Adipocyte (in vitro differentiated cells): ENCODE measurements at regions not wholly inside any gene's neighbourhood (a gene's known extent, or its start where the extent isn't known, plus 50 kb on each side); places are given as distances from the start of the nearest gene placed in this dataset.

Experiments
- DNase-seq: peaks from one replicate; pipeline ENCODE4 v3.0.0-alpha.2; 2015; ENCODE audit warnings: low read depth
- H3K27me3 ChIP-seq: replicated peaks from 2 replicates; pipeline ENCODE4 v1.7.0; 2013; ENCODE audit warnings: mild to moderate bottlenecking, low read length, moderate library complexity; ENCODE audit not compliant: control insufficient read depth, insufficient read depth
- H3K36me3 ChIP-seq: 2 replicates; pipeline ENCODE4 v1.7.0; 2013; ENCODE audit warnings: low read length, mild to moderate bottlenecking, moderate library complexity; ENCODE audit not compliant: control insufficient read depth, insufficient read depth, severe bottlenecking
- H3K4me1 ChIP-seq: 2 replicates; pipeline ENCODE4 v1.7.0; 2013; ENCODE audit warnings: mild to moderate bottlenecking, low read length, moderate library complexity; ENCODE audit not compliant: control insufficient read depth, insufficient read depth
- H3K4me3 ChIP-seq: 2 replicates; pipeline ENCODE4 v1.7.0; 2013; ENCODE audit warnings: mild to moderate bottlenecking, low read length, moderate library complexity
- H3K9ac ChIP-seq: 2 replicates; pipeline ENCODE4 v1.7.0; 2013; ENCODE audit warnings: mild to moderate bottlenecking, low read length, moderate library complexity
- H3K9me3 ChIP-seq: 2 replicates; pipeline ENCODE4 v1.7.0; 2013; ENCODE audit warnings: mild to moderate bottlenecking, low read length, moderate library complexity; ENCODE audit not compliant: control insufficient read depth

DNA sequence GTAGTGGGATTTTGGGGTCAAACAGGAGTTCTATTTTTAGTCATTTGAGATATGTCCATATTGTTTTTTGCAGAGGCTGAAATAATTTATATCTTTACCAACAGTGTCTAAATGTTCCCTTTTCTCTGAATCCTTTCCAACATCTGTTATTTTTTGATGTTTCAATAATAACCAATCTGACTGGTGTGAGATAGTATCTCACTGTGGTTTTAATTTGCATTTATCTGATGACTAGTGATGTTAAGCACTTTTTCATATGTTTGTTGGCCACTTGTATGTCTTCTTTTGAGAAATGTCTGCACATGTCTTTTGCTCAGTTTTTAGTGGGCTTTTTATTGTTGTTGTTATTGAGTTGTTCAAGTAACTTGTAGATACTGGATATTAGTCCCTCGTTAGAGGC, 1325.0 kb downstream of the BRINP3 start:
- no peaks in the 10 kb centered on the region for H3K9me3 ChIP-seq
- no peaks in the 10 kb centered on the region for H3K4me1 ChIP-seq
- H3K36me3 ChIP-seq, result no peaks in the 10 kb centered on the region
- no peak for DNase-seq
- no peaks in the 10 kb centered on the region for H3K27me3 ChIP-seq
- H3K9ac ChIP-seq, result no peak overlapping the region
- no peak overlapping the region for H3K4me3 ChIP-seq

DNA sequence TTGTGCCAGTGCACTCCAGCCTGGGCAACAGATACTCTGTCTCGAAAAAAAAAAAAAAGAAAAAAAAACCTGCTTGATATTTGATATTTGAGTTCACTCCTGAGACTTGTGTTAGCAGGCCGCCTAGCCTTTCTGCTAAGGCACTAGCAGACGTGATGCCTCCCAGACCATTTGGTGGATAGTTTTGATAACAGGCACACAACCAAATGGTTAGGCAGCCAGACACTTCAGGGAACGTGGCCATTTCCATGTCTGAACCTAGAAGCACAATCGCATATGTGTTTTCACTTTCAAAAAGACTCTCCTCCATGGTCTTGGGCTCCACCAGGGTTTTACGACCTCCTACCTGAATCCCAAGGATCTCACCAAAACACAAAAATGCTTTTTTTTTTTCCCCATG, 1319.5 kb downstream of the BRINP3 start:
- H3K4me1 ChIP-seq, result no peaks in the 10 kb centered on the region
- no peak overlapping the region for H3K9ac ChIP-seq
- no peak overlapping the region for H3K4me3 ChIP-seq
- H3K27me3 ChIP-seq, result no peaks in the 10 kb centered on the region
- no peaks in the 10 kb centered on the region for H3K36me3 ChIP-seq
- no peak for DNase-seq
- H3K9me3 ChIP-seq, result no peaks in the 10 kb centered on the region

DNA sequence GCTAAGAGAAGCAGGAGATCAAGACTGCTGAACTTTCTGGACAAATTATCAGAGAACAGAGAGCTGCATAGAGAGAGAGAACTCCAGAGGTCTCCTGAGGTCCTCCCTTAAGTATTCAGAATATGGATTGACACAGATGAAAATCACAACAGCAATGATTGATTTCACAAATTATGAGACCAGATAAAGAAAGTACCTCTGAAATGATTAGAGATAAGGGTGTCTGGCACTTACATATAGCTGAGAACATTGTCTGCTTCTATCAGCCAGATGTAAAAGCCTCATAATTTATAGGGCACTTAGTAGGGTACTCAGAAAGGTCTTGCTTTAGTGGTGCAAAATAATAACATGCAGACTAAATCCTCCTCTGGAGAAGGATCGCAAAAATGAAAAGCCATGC, 1301.8 kb downstream of the BRINP3 start:
- Histone ChIP-seq H3K9me3 (peaks cover 6% of the 10 kb centered on the region), H3K27me3 (no peaks in the 10 kb centered on the region), H3K4me3 (no peak overlapping the region), H3K36me3 (no peaks in the 10 kb centered on the region), H3K4me1 (no peaks in the 10 kb centered on the region), H3K9ac (no peak overlapping the region)
- DNase-seq, result no peak

DNA sequence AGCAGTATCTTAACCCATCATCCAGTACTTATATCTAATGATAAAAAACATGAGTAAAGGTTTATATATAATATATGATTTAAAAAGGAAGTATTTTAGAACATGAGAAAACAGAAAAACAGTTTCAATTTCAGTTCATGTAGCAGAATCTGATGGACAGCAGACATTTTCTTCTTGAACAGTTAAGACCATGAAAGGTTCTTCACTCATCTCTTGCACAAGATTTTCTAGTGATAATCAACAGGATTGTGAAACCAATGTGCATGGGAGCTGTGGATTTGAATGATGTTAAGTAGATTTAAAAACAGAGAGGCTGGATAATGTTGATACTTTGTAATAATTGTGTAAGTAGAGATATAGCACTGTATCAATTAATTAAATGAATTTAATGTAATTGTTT, 1297.6 kb downstream of the BRINP3 start:
- no peak overlapping the region for H3K4me3 ChIP-seq
- H3K9ac ChIP-seq, result no peak overlapping the region
- H3K27me3 ChIP-seq, result no peaks in the 10 kb centered on the region
- H3K36me3 ChIP-seq, result no peaks in the 10 kb centered on the region
- DNase-seq, result peak; percentile 34
- H3K9me3 ChIP-seq, result no peaks in the 10 kb centered on the region
- no peaks in the 10 kb centered on the region for H3K4me1 ChIP-seq

DNA sequence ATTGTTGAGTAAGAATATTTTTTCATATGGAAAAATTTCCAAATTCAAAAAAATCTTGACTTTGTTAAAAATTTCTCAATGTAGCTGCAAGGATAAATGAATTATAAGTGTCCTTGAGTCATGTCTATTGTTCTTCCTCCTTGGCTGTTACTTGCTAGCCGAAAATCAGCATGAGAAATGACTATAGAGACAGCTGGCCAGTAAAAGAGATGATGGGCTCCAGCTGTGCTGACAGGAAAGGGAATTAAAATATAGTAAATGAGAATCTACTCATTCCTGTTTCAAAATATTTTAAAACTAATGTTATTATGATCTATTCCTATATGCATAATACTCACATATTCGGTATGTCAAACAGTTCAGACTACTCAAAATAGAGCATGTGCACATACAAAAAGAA, 1292.6 kb downstream of the BRINP3 start:
- no peaks in the 10 kb centered on the region for H3K4me1 ChIP-seq
- no peak for DNase-seq
- H3K4me3 ChIP-seq, result no peak overlapping the region
- no peaks in the 10 kb centered on the region for H3K36me3 ChIP-seq
- no peaks in the 10 kb centered on the region for H3K27me3 ChIP-seq
- no peak overlapping the region for H3K9ac ChIP-seq
- H3K9me3 ChIP-seq, result no peaks in the 10 kb centered on the region

DNA sequence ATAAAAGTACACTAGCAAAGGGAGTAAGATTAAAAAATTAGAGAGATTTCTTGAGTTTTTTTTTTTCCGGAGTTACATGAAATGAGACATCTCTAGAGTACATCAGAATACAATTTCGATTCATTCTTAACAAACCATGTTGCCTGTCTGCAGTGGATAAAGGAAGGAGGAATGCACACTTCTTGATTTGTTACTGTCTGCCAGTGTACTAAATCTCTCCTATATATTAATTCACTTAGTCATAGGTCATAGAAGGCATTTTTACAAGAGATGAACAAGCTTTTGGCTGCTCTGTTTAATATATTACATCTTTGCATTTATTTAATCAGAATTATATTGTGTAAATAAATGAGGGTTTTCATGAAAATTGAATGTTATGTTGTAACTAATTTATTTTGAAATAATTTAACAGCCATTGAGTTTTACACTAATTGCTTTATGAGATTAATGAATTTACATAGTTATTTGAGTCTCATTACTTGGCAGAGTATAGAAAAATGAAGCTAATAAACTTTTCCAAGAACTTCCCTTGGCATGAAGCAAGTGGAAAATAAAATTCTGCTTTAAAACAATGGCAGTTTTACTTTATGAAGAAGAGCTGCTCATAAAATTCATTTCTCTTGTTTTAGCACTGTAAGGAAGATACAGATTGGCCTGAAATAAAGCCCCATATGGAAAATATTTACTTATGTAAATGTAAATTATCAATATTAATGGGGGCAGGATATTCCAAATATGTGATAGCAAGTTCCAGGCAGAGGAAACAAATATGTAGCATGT, 1284.7 kb downstream of the BRINP3 start:
- Histone ChIP-seq H3K9me3 (no peaks in the 10 kb centered on the region), H3K4me1 (no peaks in the 10 kb centered on the region), H3K9ac (no peak overlapping the region), H3K36me3 (no peaks in the 10 kb centered on the region), H3K27me3 (no peaks in the 10 kb centered on the region), H3K4me3 (no peak overlapping the region)
- DNase-seq, result no peak

DNA sequence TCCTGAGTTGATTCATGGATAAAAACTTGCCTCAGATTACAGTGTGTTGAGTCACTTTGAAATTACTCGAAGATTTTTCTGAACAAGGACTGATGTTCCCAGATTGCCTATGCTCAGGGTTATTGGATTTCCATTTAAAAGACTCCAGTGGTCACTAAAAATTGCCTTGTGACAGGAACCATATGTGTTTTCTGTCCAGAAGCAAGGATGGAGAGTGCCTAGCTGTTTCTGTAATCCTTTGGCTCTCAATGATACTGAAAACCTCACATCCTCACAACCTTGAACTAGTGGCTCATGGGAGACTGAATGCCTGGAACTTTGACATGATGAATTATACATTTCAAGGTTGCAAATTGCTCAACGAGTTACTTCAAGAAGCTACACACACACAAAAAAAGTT, 1271.8 kb downstream of the BRINP3 start:
- Histone ChIP-seq H3K4me3 (no peak overlapping the region), H3K9me3 (no peaks in the 10 kb centered on the region), H3K4me1 (no peaks in the 10 kb centered on the region), H3K36me3 (no peaks in the 10 kb centered on the region), H3K9ac (no peak overlapping the region), H3K27me3 (no peaks in the 10 kb centered on the region)
- DNase-seq, result no peak

DNA sequence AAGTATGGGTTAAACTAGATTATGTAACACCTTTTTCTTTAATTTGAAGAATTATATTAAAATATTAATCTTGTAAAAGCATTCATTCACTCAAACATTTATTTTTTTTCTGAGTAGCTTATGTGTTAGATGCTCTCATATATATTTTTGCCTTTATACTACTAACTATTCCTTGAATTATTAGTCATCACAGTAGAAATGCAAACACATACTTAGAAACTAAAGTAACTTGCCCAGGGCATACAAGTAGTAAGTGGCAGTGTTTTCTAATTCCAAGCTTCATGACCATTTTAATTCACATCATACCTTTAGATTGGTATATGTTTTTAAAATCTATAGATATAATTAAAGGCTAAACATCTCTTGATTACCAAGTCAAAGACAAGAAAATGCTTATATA, 1271.0 kb downstream of the BRINP3 start:
- H3K4me3 ChIP-seq, result no peak overlapping the region
- no peaks in the 10 kb centered on the region for H3K9me3 ChIP-seq
- peak; percentile 20 for DNase-seq
- no peak overlapping the region for H3K9ac ChIP-seq
- H3K36me3 ChIP-seq, result no peaks in the 10 kb centered on the region
- no peaks in the 10 kb centered on the region for H3K27me3 ChIP-seq
- no peaks in the 10 kb centered on the region for H3K4me1 ChIP-seq

DNA sequence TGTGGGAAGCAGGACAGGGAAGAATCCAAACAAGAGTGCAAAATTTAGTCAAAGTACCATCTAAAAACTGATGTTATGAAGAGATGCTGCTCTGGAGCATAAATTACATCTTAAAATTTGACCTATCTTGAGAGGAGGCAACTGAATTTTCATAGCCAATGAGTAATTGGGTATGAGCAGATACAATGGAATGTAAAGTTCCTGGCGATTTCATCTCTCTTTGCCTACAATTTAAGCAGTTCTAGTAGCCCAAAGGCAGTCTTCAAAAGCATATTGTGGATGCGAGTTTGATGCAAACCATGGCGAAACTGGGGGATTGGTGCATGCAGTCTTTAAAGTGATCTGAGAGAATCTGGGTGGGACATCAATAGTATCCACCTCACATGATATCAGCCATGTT, 1265.9 kb downstream of the BRINP3 start:
- H3K27me3 ChIP-seq, result no peaks in the 10 kb centered on the region

DNA sequence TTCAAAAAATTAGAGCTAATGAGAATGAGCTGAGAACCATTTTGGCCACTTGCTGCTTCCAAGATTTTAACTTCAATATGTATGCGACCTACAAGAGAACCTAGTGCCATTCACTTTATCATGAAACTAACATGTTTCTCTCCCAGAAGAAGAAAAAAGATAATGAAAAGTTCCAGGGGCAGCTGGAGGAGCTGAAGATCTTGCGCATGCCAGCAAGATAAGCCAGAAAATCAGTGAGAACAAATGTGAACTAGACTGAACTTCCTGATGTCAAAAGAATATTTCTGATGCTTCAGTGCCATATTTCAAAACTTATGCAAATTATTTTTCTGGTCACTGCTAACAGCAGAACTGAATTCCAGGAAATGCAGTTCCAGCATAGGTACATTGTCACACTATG, 1265.1 kb downstream of the BRINP3 start:
- H3K9ac ChIP-seq, result no peak overlapping the region
- no peaks in the 10 kb centered on the region for H3K27me3 ChIP-seq
- no peak overlapping the region for H3K4me3 ChIP-seq
- no peaks in the 10 kb centered on the region for H3K4me1 ChIP-seq
- H3K9me3 ChIP-seq, result no peaks in the 10 kb centered on the region
- DNase-seq, result no peak
- no peaks in the 10 kb centered on the region for H3K36me3 ChIP-seq

More for the DNA sequence above, 1265.9 kb downstream of the BRINP3 start:
- Histone ChIP-seq H3K9me3 (no peaks in the 10 kb centered on the region), H3K9ac (no peak overlapping the region), H3K36me3 (no peaks in the 10 kb centered on the region), H3K4me3 (no peak overlapping the region), H3K4me1 (no peaks in the 10 kb centered on the region)
- DNase-seq, result peak; percentile 55

DNA sequence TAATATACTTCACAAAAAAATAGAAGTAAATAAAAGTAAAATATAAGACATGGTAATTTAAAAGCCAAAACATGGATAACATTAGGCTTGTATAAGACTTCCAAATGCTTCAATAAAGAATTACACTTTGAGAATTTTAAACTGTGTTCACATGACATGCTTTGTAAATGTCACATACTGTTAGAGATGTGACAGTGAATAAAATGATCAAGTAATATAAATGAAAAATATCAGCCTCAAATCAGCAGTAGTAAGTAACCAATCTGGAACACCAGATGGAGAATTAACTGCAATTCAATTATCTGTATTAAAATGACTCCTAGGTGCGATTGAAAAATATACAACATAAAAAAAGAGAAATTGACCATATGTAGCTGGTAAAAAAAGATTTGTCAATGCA, 1260.8 kb downstream of the BRINP3 start:
- Histone ChIP-seq H3K4me3 (no peak overlapping the region), H3K4me1 (no peaks in the 10 kb centered on the region), H3K36me3 (no peaks in the 10 kb centered on the region), H3K27me3 (no peaks in the 10 kb centered on the region), H3K9me3 (no peaks in the 10 kb centered on the region), H3K9ac (no peak overlapping the region)
- no peak for DNase-seq

DNA sequence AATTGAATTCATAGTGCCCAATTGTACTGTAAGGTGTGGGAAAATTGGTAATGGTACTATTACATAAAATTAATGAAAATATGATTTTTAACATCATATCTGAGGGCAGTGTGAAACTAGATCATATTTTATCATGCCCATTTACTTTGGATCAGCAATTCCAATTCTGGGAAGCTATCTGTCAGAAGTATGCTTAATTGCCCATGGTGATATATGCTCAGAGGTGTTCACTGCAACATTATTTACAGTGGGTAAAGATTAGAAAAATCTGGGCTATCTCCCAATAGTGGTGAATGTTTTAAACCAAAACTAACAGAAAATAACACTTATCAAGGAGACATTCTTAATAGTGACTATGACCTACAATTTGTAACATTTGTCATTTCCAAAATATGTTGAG, 1260.0 kb downstream of the BRINP3 start:
- no peaks in the 10 kb centered on the region for H3K27me3 ChIP-seq
- no peaks in the 10 kb centered on the region for H3K4me1 ChIP-seq
- H3K36me3 ChIP-seq, result no peaks in the 10 kb centered on the region
- H3K9me3 ChIP-seq, result no peaks in the 10 kb centered on the region
- no peak for DNase-seq
- no peak overlapping the region for H3K9ac ChIP-seq
- H3K4me3 ChIP-seq, result no peak overlapping the region
